Kasumi-1 (cell line): ENCODE measurements at regions not wholly inside any gene's neighbourhood (a gene's known extent, or its start where the extent isn't known, plus 50 kb on each side); places are given as distances from the start of the nearest gene placed in this dataset.

Source experiments
- DNase-seq, 2 experiments: peaks; one replicate each; lab custom pipeline; 2025; lab: John Stamatoyannopoulos, UW

DNA sequence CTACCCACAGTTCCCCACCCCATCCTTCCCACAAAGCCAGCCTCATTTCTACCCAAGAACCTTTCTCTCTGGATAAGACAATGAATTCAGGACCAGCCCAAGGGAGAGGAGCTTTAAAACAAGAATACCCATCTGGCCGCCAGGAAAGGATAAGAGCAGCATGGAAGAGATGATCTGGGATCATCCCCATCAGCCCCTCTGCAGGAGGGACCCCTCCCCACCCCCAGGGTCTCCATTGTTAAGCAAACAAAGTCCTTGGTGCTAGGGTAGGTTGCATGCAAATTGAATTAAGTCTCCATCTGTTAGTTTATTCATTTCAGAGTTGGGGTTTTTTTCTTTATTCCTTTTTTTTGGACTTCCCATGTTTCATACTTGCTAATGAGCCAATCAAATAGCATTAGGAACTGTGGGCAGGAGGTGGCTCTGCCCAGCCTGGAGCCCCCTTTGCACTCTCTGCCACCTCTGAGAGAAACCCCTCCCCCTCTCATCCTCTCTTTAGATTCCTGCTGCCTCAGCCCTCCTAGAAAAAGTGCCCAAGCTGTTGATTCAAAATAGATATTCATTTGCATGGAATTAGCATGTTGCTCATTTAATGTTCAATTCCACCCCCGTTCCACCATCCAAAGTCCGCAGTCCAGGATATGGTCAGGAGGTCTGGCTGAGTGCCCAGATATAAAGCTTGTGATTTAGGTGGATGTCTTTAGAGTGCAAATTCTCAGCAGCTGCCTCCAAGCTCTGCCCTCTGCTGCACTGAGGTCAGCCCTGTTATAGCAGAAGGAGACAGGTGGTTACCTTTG is 138.5 kb upstream of the NCAM1 start:
- no peak for DNase-seq

DNA sequence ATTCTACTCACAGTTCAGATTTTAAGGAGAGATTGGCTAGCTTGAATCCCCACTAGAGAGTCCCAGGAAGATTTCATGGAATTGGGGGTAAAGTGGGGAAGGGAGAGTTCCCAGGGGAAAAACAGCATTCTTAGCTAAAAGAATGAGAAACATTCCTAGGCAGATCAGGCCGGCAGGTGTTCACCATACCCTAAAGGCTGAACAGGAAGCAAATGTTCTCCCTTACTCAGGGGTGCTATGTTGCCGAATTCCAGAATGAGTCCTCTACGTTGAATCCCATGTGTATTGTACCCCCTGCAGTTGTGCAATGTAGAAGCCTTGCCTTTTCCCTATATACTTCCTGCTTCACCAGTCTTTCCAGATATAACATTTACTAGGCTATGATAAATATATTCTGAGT is 135.2 kb upstream of the NCAM1 start:
- DNase-seq = no peak

DNA sequence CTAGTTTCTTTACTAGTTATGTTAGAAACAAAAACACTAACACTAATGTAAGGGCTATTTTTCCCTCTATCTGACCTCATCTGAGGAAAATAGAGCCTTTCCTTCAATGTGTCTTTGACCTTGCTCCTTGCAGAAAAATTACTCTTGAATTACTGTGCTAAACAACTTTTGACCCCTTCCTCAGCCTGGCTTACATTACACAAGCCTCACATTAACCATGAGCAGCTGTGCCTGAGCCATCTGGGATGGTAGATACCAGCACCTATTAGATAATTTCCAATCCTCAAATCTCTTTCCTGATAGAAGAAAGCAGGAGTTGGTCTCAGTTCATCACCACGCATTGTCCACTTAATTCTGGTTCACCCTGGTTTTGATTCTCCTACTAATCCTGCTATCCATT is 134.4 kb upstream of the NCAM1 start:
- no peak for DNase-seq

DNA sequence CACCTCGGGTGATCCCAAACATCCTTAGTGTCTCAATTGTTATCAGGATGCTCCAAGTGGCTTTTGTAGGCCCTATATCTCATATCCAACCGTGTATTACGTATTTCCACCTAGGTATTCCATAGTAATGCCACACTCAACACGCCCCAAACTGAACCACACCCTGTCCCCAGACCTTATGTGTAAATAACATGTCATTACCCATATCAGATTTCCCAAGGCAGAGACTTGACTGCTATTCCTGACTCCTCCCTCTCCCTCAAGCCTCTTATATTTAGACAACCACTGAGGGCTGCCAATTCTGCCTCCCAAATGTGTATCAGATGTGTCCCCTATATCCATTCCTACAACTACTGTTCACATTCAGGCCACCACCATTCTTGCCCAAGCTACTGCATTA is 132.8 kb upstream of the NCAM1 start:
- no peak for DNase-seq

DNA sequence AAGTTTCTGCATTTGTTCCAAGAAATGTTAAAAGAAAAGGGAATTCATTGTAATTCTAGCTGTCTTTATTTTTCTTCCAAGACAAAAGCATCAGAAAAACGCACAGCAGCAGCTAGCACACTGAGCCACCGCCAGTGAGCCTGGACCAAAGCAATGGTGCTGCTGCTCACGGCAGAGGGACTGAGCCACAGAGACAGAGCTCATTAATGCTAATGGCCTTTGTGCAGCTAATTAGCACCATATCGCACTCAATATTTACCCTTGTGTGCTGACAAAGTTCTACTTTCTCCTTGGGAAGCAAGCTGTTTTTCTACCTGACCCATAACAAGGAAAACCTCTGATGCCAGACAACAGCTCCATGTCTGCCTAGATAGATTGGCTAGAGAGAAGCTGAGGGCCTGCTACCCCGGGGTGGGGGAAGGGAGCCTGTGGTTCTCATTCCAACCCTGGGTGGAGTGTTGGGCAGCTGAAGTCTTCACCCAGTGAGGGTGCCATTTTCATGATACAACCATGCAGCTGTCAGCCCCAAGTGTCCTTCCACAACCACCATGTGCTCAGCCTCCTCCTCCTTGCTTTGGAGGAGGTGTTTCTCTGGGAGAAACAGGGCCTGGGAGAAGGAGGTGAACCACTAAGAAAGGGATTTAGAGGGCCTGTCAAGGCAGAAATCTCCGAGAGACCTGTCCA is 131.1 kb upstream of the NCAM1 start:
- no peak for DNase-seq

DNA sequence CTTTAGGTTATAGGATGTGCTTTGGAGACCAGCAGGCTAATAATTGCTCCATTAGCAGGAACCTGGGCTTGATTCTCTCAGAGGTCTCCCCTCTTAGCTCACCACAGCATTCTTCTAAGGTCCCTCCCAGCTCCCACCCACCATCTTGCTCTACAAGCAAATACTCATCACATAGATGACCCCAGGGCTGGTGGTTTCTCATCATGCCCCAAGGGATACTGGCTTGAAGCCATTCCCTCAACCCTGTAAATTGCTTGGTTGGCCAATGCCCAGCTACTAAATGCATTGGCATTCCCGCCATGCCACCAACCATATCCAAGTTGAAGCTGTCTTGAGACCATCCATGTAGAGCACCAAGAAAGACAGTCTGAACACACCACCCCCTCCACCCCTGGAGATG is 130.2 kb upstream of the NCAM1 start:
- no peak for DNase-seq

DNA sequence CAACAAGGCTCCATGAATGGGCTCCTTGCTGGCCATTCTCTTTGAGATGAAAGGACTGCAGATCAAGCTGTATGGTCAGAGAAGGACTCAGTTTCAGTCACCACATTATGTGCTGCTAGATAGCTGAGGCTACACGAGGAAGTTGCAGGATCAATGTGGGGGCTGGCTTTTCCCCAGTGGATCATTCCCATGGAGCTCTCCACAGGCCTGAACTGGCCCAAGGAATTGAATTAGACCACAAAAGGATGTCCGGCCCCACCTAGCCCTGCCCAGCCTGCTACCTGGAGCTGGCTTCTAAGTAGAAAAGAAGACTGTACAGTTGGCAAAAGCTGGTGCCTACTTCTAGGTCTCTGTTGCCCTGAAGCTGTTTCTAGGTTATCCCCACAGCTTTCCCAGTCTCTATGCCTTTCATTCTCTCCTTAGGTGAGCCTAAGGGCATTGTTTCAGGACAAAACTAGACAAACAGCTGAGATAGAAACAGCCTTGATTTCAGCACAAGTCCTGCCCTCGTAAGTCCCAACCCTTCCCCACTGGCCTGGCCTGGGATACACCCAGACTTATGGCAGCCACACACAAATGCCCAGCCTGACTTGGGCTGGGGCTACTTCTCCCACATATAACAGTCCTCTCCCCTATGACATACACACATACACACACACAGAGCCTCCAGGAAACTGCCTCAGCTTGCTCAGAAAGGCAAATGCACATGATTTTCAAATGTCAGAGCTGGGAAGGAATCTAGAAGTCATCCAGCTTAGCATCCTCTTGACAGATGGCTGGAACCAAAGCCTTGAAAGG is 129.1 kb upstream of the NCAM1 start:
- no peak for DNase-seq

DNA sequence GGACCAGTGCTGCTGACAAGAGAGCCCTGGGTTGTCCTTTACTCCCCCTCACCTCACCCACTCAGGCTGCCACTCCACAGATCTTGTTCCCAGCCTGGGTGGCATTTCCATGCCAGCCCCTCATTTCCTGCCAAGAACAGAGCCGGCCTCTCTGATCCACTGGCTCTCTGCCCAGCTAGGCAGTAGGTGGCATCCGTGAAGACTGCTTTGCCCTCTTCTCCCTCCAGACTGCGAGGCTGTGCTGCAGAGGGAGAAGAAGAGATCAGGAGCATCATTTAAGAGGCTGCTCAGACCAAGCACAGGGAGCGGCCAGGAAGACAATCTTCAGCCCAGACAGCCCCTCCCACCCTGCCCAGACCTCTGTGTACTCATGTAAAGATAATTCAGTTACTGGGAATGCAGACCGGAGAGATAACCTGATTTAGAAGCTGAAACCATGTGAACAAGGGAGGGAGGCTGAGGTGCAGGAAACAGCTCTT is 126.9 kb upstream of the NCAM1 start:
- DNase-seq = no peak

DNA sequence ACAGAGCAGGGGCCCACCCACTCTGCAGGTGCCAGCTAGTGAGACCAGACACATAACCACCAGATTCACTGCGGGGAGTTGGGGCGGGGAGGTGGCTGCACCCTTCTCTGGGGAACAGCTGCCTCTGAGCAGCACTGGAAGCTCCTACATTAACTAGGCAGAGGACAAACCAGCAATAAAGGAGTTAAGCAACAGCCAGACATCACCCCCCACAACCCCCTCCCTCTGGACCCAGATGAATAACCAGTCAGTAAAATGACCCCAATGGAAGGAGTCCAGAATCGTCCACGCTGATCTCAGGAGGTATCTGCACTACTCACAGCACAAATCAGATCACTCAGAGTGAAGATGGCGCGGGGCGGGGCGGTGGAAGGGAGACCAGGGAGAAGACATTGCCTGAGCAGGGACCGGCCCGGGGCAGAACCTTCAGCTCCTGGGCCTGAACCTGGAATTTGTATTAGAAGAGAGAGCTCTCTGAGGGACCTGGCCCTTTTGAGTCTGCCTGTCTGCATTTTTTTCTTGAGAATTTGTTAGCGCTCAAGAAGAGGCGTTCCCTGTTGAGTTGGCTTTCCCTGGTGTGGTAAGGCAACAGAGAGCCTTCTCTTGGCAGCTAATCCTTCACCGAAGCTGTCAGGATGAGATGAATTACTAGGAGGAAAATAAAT is 125.5 kb upstream of the NCAM1 start:
- DNase-seq = no peak

DNA sequence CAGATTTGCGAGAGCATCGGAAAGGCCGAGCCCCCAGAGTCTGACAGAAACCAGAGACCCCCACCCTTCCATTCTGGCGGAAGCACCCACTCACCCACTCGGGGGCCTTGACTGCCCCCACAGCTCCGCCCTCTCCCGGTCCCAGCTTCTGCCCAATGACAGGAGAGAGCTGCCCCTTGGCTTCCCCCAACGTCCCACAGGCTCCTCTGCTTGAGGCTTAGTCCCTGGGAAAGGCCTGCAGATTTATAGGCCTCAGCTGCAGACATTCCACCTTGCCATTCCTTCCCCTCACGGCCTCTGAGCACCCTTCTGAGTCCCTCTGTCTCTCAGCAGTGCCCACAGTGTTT is 125.0 kb upstream of the NCAM1 start:
- no peak for DNase-seq

DNA sequence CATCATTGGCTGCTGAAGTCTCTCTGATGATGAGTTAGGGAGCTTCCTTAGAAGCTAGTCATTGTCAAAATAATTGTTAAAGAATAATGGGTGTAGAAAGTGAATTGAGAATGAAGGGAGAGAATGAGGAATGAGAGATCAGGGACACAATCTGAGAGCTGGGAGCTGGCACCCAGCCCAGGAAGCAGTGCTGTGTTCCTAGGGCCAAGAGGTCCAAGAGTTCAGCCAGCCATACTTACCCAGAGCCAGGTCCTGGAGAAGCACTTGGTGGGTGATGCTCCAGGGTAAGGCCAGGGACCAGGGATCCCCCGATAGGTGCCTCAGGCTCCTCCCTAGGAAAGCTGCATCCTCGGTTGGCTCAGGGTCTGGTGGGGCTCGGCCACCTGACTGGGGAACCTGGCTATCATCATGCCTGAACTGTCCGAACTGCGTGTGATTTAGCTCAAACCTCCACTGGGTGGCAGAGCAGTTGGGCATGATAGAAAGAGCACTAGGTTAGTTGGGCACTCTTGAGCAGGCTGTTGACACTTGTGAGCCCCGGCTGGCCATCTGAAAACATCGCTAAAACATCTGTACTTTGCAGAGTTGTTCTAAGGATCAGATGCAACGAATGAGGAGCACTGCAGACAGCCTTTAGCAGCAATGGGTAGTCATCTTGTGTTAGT is 123.9 kb upstream of the NCAM1 start:
- DNase-seq = no peak

DNA sequence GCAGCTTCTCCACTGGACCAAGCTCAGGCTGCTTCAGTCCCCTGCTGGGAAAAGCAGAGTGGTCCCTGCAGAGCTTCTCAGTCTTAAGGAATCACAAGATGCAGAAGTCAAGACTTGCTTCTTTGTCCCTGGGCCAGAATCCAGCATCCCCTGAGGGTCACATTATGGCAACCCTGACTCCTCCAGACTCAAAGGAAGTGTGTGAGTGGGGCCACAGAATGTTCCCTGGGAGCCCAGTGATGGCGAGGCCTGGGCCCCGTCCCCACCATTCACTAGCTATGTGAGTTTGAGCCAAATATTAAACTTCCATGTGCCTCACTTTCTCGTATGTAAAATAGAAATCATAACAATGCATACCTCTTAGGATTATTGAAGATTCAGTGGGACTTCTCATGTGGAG is 122.2 kb upstream of the NCAM1 start:
- no peak for DNase-seq

DNA sequence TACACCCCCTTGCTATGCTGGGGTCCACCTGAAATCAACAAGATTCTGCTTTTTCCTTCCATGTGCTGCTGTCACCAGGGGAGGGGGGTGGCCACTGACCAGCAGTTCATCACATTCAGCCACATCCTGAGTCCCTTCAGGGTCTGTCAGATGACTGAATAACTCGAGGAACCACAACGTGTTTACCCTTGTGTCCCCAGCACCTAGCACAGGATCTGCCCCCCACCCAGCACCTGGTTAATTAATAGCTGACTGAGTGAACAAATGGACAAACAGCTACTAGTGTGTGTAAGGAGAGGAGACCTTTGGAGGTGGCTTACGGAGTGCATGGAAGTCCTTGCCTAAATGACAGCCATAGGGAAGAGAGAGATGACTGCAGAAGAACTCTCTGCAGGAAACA is 119.5 kb upstream of the NCAM1 start:
- no peak for DNase-seq

DNA sequence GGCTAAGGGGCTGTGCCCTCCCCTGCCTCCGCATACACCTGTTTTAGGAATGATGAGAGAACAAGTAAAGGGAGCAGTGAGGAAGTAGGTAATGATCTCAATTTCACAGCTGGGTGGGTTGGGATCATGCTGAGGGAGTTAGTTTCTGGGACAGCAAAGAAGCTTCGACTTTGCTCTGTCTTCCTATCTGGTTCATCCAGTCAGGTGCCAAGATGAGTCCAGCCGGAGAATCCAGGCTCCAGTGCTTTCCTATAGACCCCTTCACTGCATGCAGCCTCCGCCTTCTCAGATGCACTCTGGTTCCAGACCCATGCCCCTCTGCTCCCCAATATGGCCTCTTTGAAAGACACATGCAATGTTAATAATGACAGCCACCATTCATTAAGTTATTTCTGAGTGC is 119.1 kb upstream of the NCAM1 start:
- DNase-seq = no peak

DNA sequence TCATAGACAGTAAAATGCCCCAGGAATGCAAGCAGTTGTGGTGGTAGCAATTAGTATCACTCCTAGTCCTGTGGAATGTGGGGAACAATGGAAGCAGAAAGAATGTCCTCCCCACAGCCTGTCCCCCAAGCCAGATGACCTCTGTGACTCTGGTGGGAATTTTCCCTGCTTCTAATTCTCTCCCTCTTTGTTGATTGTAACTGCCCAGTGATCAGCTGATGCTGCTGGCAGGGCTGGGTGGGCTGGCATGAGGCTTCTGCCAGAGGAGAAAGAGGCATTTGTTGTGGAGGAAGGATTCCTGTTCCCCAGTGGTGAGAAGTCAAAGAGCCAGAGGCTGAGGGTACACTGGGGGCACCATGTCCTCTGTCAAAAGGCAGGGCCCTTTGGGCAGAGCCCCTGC is 116.7 kb upstream of the NCAM1 start:
- DNase-seq = no peak

DNA sequence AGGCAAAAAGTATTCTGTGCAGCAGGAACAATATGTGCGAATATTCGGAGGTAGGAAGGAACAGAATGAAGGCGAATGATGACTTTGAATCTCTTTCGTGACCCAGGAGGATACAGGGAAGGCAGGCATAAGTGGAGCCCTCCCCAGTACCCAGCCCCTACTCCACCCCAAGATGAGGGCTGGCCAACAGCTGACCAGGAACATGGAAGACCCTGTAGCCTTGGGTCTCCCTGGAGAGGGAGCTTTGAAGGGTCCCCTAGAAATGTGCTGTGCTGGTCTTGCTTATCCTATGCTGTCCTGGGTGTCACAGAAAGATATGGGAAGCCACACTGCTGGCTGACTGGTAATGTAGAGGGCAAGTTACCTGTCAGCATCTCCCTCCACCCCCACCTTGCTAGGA is 113.7 kb upstream of the NCAM1 start:
- DNase-seq = no peak

DNA sequence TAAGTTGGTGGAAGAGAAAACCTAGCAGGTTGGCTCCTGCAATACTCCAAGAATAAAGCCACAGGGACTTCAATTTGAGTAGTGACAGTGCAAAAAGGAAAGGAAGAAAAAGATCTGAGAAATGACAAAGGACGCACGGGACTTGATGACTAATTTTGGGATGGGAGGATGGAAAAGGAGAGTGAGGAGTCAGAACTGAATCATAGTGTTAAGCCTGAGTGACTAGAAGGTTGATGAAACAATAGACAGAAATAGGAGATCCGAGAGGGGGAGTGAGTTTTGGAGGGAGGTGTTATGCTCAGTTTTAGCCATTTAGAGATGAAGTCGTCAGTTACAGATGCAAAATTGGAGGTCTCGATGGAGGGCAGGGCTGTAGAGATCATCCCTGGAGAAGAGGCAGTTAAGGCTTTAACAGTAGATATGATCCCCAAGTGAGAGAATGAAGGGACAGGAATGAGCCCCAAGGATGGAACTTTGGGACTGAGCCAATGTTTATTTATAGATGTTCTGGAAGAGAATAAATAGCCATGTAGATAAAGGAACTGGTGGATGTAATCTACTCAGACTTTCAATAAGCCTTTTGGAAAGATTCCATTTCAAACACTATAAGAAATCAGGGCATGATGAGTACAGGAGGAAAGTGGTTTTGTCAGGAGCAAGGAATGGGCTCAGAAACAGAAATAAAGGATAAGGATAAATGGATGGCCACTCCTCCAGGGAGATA is 108.9 kb upstream of the NCAM1 start:
- DNase-seq = no peak

DNA sequence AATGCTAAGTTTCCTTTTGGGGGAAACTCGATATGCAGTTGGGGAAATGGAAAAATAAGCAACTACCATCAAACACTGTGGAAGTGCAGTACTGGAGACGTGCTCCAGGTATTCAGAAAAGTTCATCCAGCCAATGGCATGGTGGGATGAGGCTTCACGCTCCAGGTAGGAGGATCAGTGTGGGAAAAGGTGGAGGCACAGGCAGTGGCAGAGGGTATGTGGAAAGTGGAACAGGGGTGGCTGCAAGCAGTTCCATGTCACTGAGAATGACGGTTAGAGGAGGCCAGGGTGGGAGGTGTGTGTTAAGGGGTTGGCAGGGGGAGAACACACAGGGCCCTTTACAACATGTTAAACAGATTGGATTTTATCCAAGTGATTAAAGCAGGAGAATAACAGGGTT is 105.1 kb upstream of the NCAM1 start:
- DNase-seq = no peak

DNA sequence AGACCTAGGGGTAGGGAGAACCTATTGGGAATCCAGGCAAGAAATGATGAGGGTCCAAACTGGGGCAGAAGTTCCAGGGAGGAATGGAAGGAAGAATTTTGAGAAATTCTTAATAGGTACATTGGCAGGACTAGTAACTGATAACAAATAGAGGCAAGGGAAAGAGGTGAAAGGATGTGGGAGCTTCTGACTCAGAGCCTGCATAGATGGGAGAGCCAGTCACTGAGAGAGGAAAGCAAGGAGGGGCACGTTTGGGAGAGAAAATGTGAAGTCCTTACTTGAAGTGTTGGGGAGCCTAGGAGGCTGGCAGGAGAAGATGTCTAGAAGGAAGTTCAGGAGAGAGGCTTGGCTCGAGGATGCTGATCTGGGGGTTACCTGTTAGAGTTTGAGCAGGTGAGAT is 104.6 kb upstream of the NCAM1 start:
- no peak for DNase-seq

DNA sequence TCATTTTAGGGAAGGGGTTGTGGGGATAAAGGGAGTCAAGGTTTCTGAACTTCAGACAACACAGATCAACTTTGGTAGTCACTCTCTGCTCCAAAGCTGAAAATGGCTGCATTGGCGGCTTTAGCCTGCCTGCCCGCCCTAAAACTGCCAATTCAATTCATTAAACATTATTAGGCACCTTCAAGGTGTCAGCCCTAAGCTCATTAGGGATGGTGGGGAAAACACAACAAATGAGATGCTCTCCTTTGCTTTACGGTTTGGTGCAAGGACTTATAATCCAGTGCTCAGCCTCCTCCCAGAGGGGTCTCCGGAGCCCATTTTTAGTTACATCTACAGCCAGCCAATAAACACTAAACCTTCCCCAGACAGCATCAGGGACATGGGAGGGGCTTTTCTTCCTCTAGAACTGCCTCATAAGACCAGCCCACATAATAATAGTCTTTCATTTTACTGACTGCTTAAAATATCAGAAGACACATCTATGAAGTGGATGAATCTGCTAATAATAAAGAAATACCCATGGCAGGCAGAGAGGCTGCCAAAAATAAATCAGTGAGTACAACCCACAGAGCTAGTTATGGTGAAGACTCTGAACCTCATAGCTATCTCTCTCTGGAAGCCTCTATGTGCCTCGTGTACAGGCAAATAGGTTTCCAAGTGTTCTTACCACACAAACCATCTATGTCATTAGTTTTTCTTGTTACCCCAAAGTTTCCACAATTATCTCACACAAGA is 102.8 kb upstream of the NCAM1 start:
- no peak for DNase-seq

DNA sequence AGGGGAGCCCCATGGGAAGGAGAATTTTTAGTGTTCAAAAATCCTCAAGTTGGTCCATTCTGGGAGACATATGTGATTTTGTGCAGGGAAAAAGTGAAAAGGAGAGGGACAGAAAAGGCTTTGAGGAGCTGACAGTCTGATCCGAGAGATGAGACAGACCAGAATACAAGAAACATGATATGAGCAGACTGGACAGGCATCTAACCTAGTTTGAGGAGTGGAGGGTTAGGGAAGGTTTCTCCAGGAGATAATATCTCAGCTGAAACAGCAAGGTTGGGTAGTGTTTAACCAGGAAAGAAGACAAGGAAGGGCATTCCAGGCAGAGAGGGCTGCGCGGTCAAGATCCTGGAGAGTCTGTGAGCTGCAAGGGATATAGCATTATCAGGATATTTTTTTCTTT is 101.4 kb upstream of the NCAM1 start:
- no peak for DNase-seq
